Activated CD4-positive, alpha-beta T cell treated with anti-CD3 and anti-CD28 coated beads, Interleukin-2, amount 10 ng/mL, durations not matched to agents 7 days and 5 days (primary cell): ENCODE measurements at regions not wholly inside any gene's neighbourhood (a gene's known extent, or its start where the extent isn't known, plus 50 kb on each side); places are given as distances from the start of the nearest gene placed in this dataset.
"Not testable (repeated sequence)": the region's sequence is repeated elsewhere in the genome, so short reads cannot be mapped to it uniquely, and the experiment has no call there.

Source experiments
- CTCF ChIA-PET: fragments of 350-600 bp; sonication (Branson Sonifier 250); formaldehyde crosslinking; loops from one replicate; lab custom pipeline; 2021; ENCODE audit warnings: antibody characterized with exemption; lab: Charles Lee
- POLR2A ChIA-PET: fragments of 350-600 bp; sonication (Branson Sonifier 250); formaldehyde crosslinking; loops from one replicate; lab custom pipeline; 2021; ENCODE audit warnings: antibody characterized with exemption; lab: Charles Lee
- DNase-seq: peaks from one replicate; pipeline ENCODE4 v3.0.0-alpha.2; 2020
- H3K27ac Mint-ChIP-seq: one replicate; pipeline ENCODE4 v1.8.0; 2021; ENCODE audit warnings: mild to moderate bottlenecking, moderate library complexity, mixed read lengths
- H3K27me3 Mint-ChIP-seq: one replicate; pipeline ENCODE4 v1.8.0; 2021; ENCODE audit warnings: mixed read lengths
- H3K36me3 Mint-ChIP-seq: one replicate; pipeline ENCODE4 v1.8.0; 2021; ENCODE audit warnings: low read depth, mixed read lengths
- H3K4me1 Mint-ChIP-seq: one replicate; pipeline ENCODE4 v1.8.0; 2021; ENCODE audit warnings: mixed read lengths
- H3K4me3 Mint-ChIP-seq: one replicate; pipeline ENCODE4 v1.8.0; 2021; ENCODE audit warnings: mild to moderate bottlenecking, moderate library complexity, mixed read lengths
- H3K9me3 Mint-ChIP-seq: one replicate; pipeline ENCODE4 v1.8.0; 2021; ENCODE audit warnings: mixed read lengths

- Mint-ChIP-seq H3K4me3 (no peak overlapping the region), H3K27me3 (peaks cover 15% of the 10 kb centered on the region), H3K4me1 (peaks cover 18% of the 10 kb centered on the region), H3K27ac (no peak overlapping the region), H3K36me3 (no peaks in the 10 kb centered on the region), H3K9me3 (peaks cover 3% of the 10 kb centered on the region)
- no peak for DNase-seq
- CTCF ChIA-PET = interaction anchor here (0.6 to 1.0 kb wide), 2 partner anchors 18 to 181 kb away, joined by 3 to 6 read pairs; no protein-coding TSS in a partner anchor
- POLR2A ChIA-PET = no interaction called here
These were observed 51.9 kb upstream of the LRRK2 start for GRCh38 chr12:40172879-40173278.

GRCh38 chr12:40171501-40171900, 53.3 kb upstream of the LRRK2 start:
- ChIA-PET POLR2A (no interaction called here), CTCF (interaction anchor here (0.6 kb wide), 1 partner anchor 471 kb away, joined by 3 read pairs; no protein-coding TSS in a partner anchor)
- no peak overlapping the region for H3K4me3 Mint-ChIP-seq
- no peaks in the 10 kb centered on the region for H3K36me3 Mint-ChIP-seq
- peaks cover 3% of the 10 kb centered on the region for H3K9me3 Mint-ChIP-seq
- DNase-seq = no peak
- H3K27me3 Mint-ChIP-seq = peaks cover 20% of the 10 kb centered on the region
- no peak overlapping the region for H3K27ac Mint-ChIP-seq
- H3K4me1 Mint-ChIP-seq = peaks cover 18% of the 10 kb centered on the region

- Mint-ChIP-seq H3K4me1 (peaks cover 18% of the 10 kb centered on the region), H3K9me3 (peaks cover 3% of the 10 kb centered on the region), H3K27ac (peak overlapping the region; percentile 31), H3K36me3 (no peaks in the 10 kb centered on the region), H3K4me3 (no peak overlapping the region), H3K27me3 (peaks cover 24% of the 10 kb centered on the region)
- POLR2A ChIA-PET = no interaction called here
- DNase-seq = no peak
- CTCF ChIA-PET = no interaction called here
These were observed 53.7 kb upstream of the LRRK2 start for GRCh38 chr12:40171066-40171465.

GRCh38 chr12:40170593-40170992, 54.2 kb upstream of the LRRK2 start:
- ChIA-PET POLR2A (no interaction called here), CTCF (no interaction called here)
- Mint-ChIP-seq H3K9me3 (peaks cover 5% of the 10 kb centered on the region), H3K4me1 (peaks cover 18% of the 10 kb centered on the region), H3K36me3 (no peaks in the 10 kb centered on the region), H3K4me3 (no peak overlapping the region), H3K27me3 (peaks cover 29% of the 10 kb centered on the region), H3K27ac (peak overlapping the region; percentile 31)
- no peak for DNase-seq

- Mint-ChIP-seq H3K27ac (no peak overlapping the region), H3K4me3 (no peak overlapping the region), H3K27me3 (peaks cover 34% of the 10 kb centered on the region), H3K4me1 (peaks cover 18% of the 10 kb centered on the region), H3K9me3 (peaks cover 8% of the 10 kb centered on the region), H3K36me3 (no peaks in the 10 kb centered on the region)
- DNase-seq = no peak
- ChIA-PET CTCF (no interaction called here), POLR2A (no interaction called here)
These were observed 55.9 kb upstream of the LRRK2 start for GRCh38 chr12:40168868-40169267.

GRCh38 chr12:40168419-40168818, 56.4 kb upstream of the LRRK2 start:
- H3K27ac Mint-ChIP-seq, H3K9me3 Mint-ChIP-seq, CTCF ChIA-PET, POLR2A ChIA-PET, DNase-seq, H3K4me3 Mint-ChIP-seq, H3K36me3 Mint-ChIP-seq: not testable (repeated sequence)
- Mint-ChIP-seq H3K4me1 (peaks cover 18% of the 10 kb centered on the region), H3K27me3 (peaks cover 31% of the 10 kb centered on the region)

- Mint-ChIP-seq H3K36me3 (no peaks in the 10 kb centered on the region), H3K27ac (no peak overlapping the region), H3K4me3 (no peak overlapping the region), H3K27me3 (peaks cover 31% of the 10 kb centered on the region), H3K9me3 (peaks cover 12% of the 10 kb centered on the region), H3K4me1 (peaks cover 18% of the 10 kb centered on the region)
- no peak for DNase-seq
- ChIA-PET POLR2A (no interaction called here), CTCF (no interaction called here)
These were observed 56.8 kb upstream of the LRRK2 start for GRCh38 chr12:40168001-40168400.

- Mint-ChIP-seq H3K4me1 (peaks cover 16% of the 10 kb centered on the region), H3K9me3 (peaks cover 21% of the 10 kb centered on the region), H3K36me3 (no peaks in the 10 kb centered on the region), H3K27ac (no peak overlapping the region), H3K27me3 (peaks cover 24% of the 10 kb centered on the region), H3K4me3 (no peak overlapping the region)
- POLR2A ChIA-PET = no interaction called here
- DNase-seq = no peak
- CTCF ChIA-PET = no interaction called here
These were observed 59.3 kb upstream of the SLC2A13 start for GRCh38 chr12:40165179-40165578.

GRCh38 chr12:40164034-40164433, 58.2 kb upstream of the SLC2A13 start:
- no peak overlapping the region for H3K27ac Mint-ChIP-seq
- peaks cover 28% of the 10 kb centered on the region for H3K27me3 Mint-ChIP-seq
- no peaks in the 10 kb centered on the region for H3K36me3 Mint-ChIP-seq
- peaks cover 10% of the 10 kb centered on the region for H3K4me1 Mint-ChIP-seq
- no peak overlapping the region for H3K4me3 Mint-ChIP-seq
- no peak for DNase-seq
- H3K9me3 Mint-ChIP-seq = peaks cover 21% of the 10 kb centered on the region
- ChIA-PET POLR2A (interaction anchor here (0.7 kb wide), 1 partner anchor 18 kb away, joined by 6 read pairs; no protein-coding TSS in a partner anchor), CTCF (interaction anchor here (0.8 kb wide), 1 partner anchor 15 kb away, joined by 3 read pairs; no protein-coding TSS in a partner anchor)

- Mint-ChIP-seq H3K27me3 (peaks cover 37% of the 10 kb centered on the region), H3K36me3 (no peaks in the 10 kb centered on the region), H3K4me1 (peaks cover 2% of the 10 kb centered on the region), H3K27ac (no peak overlapping the region), H3K9me3 (peaks cover 21% of the 10 kb centered on the region), H3K4me3 (no peak overlapping the region)
- POLR2A ChIA-PET = no interaction called here
- CTCF ChIA-PET = no interaction called here
- DNase-seq = no peak
These were observed 56.2 kb upstream of the SLC2A13 start for GRCh38 chr12:40162033-40162432.

GRCh38 chr12:40158592-40159111, 52.8 kb upstream of the SLC2A13 start:
- H3K9me3 Mint-ChIP-seq = peaks cover 16% of the 10 kb centered on the region
- no peak overlapping the region for H3K4me3 Mint-ChIP-seq
- no peaks in the 10 kb centered on the region for H3K36me3 Mint-ChIP-seq
- POLR2A ChIA-PET = no interaction called here
- H3K4me1 Mint-ChIP-seq = peaks cover 2% of the 10 kb centered on the region
- H3K27ac Mint-ChIP-seq = no peak overlapping the region
- H3K27me3 Mint-ChIP-seq = peaks cover 43% of the 10 kb centered on the region
- no peak for DNase-seq
- CTCF ChIA-PET = interaction anchor here (0.6 kb wide), 1 partner anchor 37 kb away, joined by 3 read pairs; no protein-coding TSS in a partner anchor

- Mint-ChIP-seq H3K4me3 (no peak overlapping the region), H3K27ac (no peak overlapping the region), H3K4me1 (peaks cover 2% of the 10 kb centered on the region), H3K9me3 (peaks cover 9% of the 10 kb centered on the region), H3K27me3 (peaks cover 47% of the 10 kb centered on the region), H3K36me3 (no peaks in the 10 kb centered on the region)
- POLR2A ChIA-PET = no interaction called here
- CTCF ChIA-PET = no interaction called here
- no peak for DNase-seq
These were observed 51.5 kb upstream of the SLC2A13 start for GRCh38 chr12:40157336-40157735.

GRCh38 chr12:40156021-40156764, 50.3 kb upstream of the SLC2A13 start:
- no peak overlapping the region for H3K27ac Mint-ChIP-seq
- DNase-seq = no peak
- no peaks in the 10 kb centered on the region for H3K36me3 Mint-ChIP-seq
- peaks cover 2% of the 10 kb centered on the region for H3K4me1 Mint-ChIP-seq
- peaks cover 49% of the 10 kb centered on the region for H3K27me3 Mint-ChIP-seq
- H3K4me3 Mint-ChIP-seq = no peak overlapping the region
- peaks cover 5% of the 10 kb centered on the region for H3K9me3 Mint-ChIP-seq
- POLR2A ChIA-PET = no interaction called here
- CTCF ChIA-PET = no interaction called here
